HFFc6 (cell line): ENCODE measurements at regions not wholly inside any gene's neighbourhood (a gene's known extent, or its start where the extent isn't known, plus 50 kb on each side); places are given as distances from the start of the nearest gene placed in this dataset.

Source experiments
- DNase-seq: peaks from one replicate; pipeline ENCODE4 v3.0.0-alpha.2; 2018
- H3K27ac Mint-ChIP-seq: 2 replicates; pipeline ENCODE4 v1.8.0; 2020; ENCODE audit warnings: mild to moderate bottlenecking, mixed read lengths
- H3K27me3 Mint-ChIP-seq: 2 replicates; pipeline ENCODE4 v1.8.0; 2021; ENCODE audit warnings: mild to moderate bottlenecking, moderate library complexity, mixed read lengths; ENCODE audit not compliant: insufficient read depth
- H3K36me3 Mint-ChIP-seq: 2 replicates; pipeline ENCODE4 v1.8.0; 2021; ENCODE audit warnings: low read depth, mixed read lengths
- H3K4me1 Mint-ChIP-seq: 2 replicates; pipeline ENCODE4 v1.8.0; 2020; ENCODE audit warnings: low read depth, mixed read lengths
- H3K4me3 Mint-ChIP-seq: 2 replicates; pipeline ENCODE4 v1.8.0; 2020; ENCODE audit warnings: mild to moderate bottlenecking, moderate library complexity, mixed read lengths
- H3K9me3 Mint-ChIP-seq: 2 replicates; pipeline ENCODE4 v1.8.0; 2020; ENCODE audit warnings: mild to moderate bottlenecking, mixed read lengths
- CTCF ChIP-seq: fragments of 200-600 bp; sonication (generic); IDR thresholded peaks from 2 replicates; pipeline ENCODE4 v1.5.0; 2021; ENCODE audit warnings: antibody characterized with exemption, mild to moderate bottlenecking

- no peak for DNase-seq
- TF ChIP-seq CTCF = no peak
Observed at GRCh38 chr5:165631235-165631634, 2125.8 kb downstream of the MAT2B start.

GRCh38 chr5:165642366-165642765 is 2136.9 kb downstream of the MAT2B start:
- no peaks in the 10 kb centered on the region for H3K27me3 Mint-ChIP-seq
- H3K36me3 Mint-ChIP-seq = no peaks in the 10 kb centered on the region
- no peak overlapping the region for H3K4me3 Mint-ChIP-seq
- no peaks in the 10 kb centered on the region for H3K4me1 Mint-ChIP-seq
- peaks cover 44% of the 10 kb centered on the region for H3K9me3 Mint-ChIP-seq
- no peak for TF ChIP-seq CTCF
- H3K27ac Mint-ChIP-seq = no peak overlapping the region
- DNase-seq = no peak

More at GRCh38 chr5:165631235-165631634, 2125.8 kb downstream of the MAT2B start:
- Mint-ChIP-seq H3K36me3 (no peaks in the 10 kb centered on the region), H3K4me3 (no peak overlapping the region), H3K9me3 (peaks cover 55% of the 10 kb centered on the region), H3K4me1 (no peaks in the 10 kb centered on the region), H3K27ac (no peak overlapping the region), H3K27me3 (no peaks in the 10 kb centered on the region)

GRCh38 chr5:165665735-165666400 is 2160.4 kb downstream of the MAT2B start:
- H3K27me3 Mint-ChIP-seq = peaks cover 2% of the 10 kb centered on the region; the same call in 1 of the 2 replicates
- no peak for TF ChIP-seq CTCF
- H3K4me3 Mint-ChIP-seq = no peak overlapping the region
- H3K36me3 Mint-ChIP-seq = peaks cover 5% of the 10 kb centered on the region; the same call in 1 of the 2 replicates
- H3K9me3 Mint-ChIP-seq = peaks cover 40% of the 10 kb centered on the region
- no peak for DNase-seq
- no peaks in the 10 kb centered on the region for H3K4me1 Mint-ChIP-seq
- no peak overlapping the region for H3K27ac Mint-ChIP-seq

GRCh38 chr5:165673499-165673898 is 2168.1 kb downstream of the MAT2B start:
- no peak overlapping the region for H3K4me3 Mint-ChIP-seq
- DNase-seq = no peak
- peaks cover 55% of the 10 kb centered on the region for H3K9me3 Mint-ChIP-seq
- TF ChIP-seq CTCF = no peak
- no peaks in the 10 kb centered on the region for H3K4me1 Mint-ChIP-seq
- no peaks in the 10 kb centered on the region for H3K36me3 Mint-ChIP-seq
- H3K27me3 Mint-ChIP-seq = no peaks in the 10 kb centered on the region
- no peak overlapping the region for H3K27ac Mint-ChIP-seq

- H3K27me3 Mint-ChIP-seq = no peaks in the 10 kb centered on the region; the same call in 1 of the 2 replicates
- no peak for TF ChIP-seq CTCF
- peaks cover 46% of the 10 kb centered on the region for H3K9me3 Mint-ChIP-seq
- H3K4me3 Mint-ChIP-seq = no peak overlapping the region
- H3K36me3 Mint-ChIP-seq = no peaks in the 10 kb centered on the region
- no peak for DNase-seq
- H3K4me1 Mint-ChIP-seq = no peaks in the 10 kb centered on the region
- H3K27ac Mint-ChIP-seq = no peak overlapping the region
Observed at GRCh38 chr5:165695796-165696195, 2190.4 kb downstream of the MAT2B start.
